GM19043 (cell line): ENCODE measurements at regions not wholly inside any gene's neighbourhood (a gene's known extent, or its start where the extent isn't known, plus 50 kb on each side); places are given as distances from the start of the nearest gene placed in this dataset.
"Not testable (repeated sequence)": the region's sequence is repeated elsewhere in the genome, so short reads cannot be mapped to it uniquely, and the experiment has no call there.

Experiments
- ATAC-seq: cut with Tn5 transposase; IDR thresholded peaks from one replicate; pipeline ENCODE4 v1.9.1; 2021; ENCODE audit warnings: low read depth; ENCODE audit not compliant: unreplicated experiment

GRCh38 chr15:20245856-20246255 lies 295.7 kb downstream of the GOLGA6L6 start:
- not testable (repeated sequence) for ATAC-seq

GRCh38 chr15:20244792-20245191 lies 296.8 kb downstream of the GOLGA6L6 start:
- ATAC-seq, result not testable (repeated sequence)

GRCh38 chr15:20243486-20244240 lies 297.9 kb downstream of the GOLGA6L6 start:
- ATAC-seq, result not testable (repeated sequence)

GRCh38 chr15:20240366-20240917 lies 301.2 kb downstream of the GOLGA6L6 start:
- ATAC-seq, result not testable (repeated sequence)

- not testable (repeated sequence) for ATAC-seq
Measured at GRCh38 chr15:20239186-20239585, 302.4 kb downstream of the GOLGA6L6 start.

GRCh38 chr15:20237256-20238020 lies 304.2 kb downstream of the GOLGA6L6 start:
- ATAC-seq, result not testable (repeated sequence)

- ATAC-seq, result not testable (repeated sequence)
Measured at GRCh38 chr15:20235728-20236127, 305.9 kb downstream of the GOLGA6L6 start.

GRCh38 chr15:20234006-20234540 lies 307.5 kb downstream of the GOLGA6L6 start:
- not testable (repeated sequence) for ATAC-seq

GRCh38 chr15:20232457-20232856 lies 309.1 kb downstream of the GOLGA6L6 start:
- not testable (repeated sequence) for ATAC-seq

- ATAC-seq, result not testable (repeated sequence)
Measured at GRCh38 chr15:20230656-20231055, 310.9 kb downstream of the GOLGA6L6 start.

- ATAC-seq, result not testable (repeated sequence)
Measured at GRCh38 chr15:20228791-20229190, 312.8 kb downstream of the GOLGA6L6 start.

- ATAC-seq, result not testable (repeated sequence)
Measured at GRCh38 chr15:20227119-20227853, 314.3 kb downstream of the GOLGA6L6 start.

GRCh38 chr15:20226531-20226930 lies 315.1 kb downstream of the GOLGA6L6 start:
- not testable (repeated sequence) for ATAC-seq

- ATAC-seq, result not testable (repeated sequence)
Measured at GRCh38 chr15:20221063-20221462, 320.5 kb downstream of the GOLGA6L6 start.

GRCh38 chr15:20219171-20219570 lies 322.4 kb downstream of the GOLGA6L6 start:
- not testable (repeated sequence) for ATAC-seq

- ATAC-seq, result not testable (repeated sequence)
Measured at GRCh38 chr15:20215700-20216099, 325.9 kb downstream of the GOLGA6L6 start.

- not testable (repeated sequence) for ATAC-seq
Measured at GRCh38 chr15:20214101-20214500, 327.5 kb downstream of the GOLGA6L6 start.

GRCh38 chr15:20211508-20211907 lies 330.1 kb downstream of the GOLGA6L6 start:
- ATAC-seq, result not testable (repeated sequence)

GRCh38 chr15:20209973-20210372 lies 331.6 kb downstream of the GOLGA6L6 start:
- not testable (repeated sequence) for ATAC-seq

GRCh38 chr15:20207607-20208006 lies 334.0 kb downstream of the GOLGA6L6 start:
- ATAC-seq, result not testable (repeated sequence)
